ENCODE measurements at regions not wholly inside any gene's neighbourhood (a gene's known extent, or its start where the extent isn't known, plus 50 kb on each side); places are given as distances from the start of the nearest gene placed in this dataset.

DNA sequence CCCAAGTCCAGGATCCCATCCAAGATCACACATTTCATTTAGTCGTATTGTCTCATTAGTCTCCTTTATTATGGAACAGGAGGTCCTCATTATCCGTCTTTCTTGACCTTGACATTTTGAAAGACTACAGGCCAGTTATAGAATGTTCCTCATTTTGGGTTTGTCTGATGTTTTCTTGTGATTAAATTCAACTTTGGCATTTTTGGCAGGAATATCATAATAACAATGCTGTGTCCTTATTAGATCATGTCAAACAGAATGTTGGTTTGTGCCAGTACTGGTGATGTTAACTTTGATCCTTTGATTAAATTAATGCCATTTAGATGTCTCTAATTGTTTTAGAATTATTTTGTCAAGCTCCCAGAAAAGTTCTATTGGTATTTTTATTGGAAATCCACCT lies 106.5 kb upstream of the FRY start:
- Histone ChIP-seq H3K4me3 (replicated peaks in 1 of 3) (no peak overlapping the region), H3K36me3 (no peaks in the 10 kb centered on the region), H3K4me1 (peaks cover 7 to 13% of the 10 kb centered on the region in 2 donors), H3K27ac (no peak overlapping the region), H3K9me3 (no peaks in the 10 kb centered on the region), H3K27me3 (no peaks in the 10 kb centered on the region)
- DNase-seq: no peak
- intact Hi-C loops (cut with DNase I): no loop called here
- TF ChIP-seq, protein P1, sequence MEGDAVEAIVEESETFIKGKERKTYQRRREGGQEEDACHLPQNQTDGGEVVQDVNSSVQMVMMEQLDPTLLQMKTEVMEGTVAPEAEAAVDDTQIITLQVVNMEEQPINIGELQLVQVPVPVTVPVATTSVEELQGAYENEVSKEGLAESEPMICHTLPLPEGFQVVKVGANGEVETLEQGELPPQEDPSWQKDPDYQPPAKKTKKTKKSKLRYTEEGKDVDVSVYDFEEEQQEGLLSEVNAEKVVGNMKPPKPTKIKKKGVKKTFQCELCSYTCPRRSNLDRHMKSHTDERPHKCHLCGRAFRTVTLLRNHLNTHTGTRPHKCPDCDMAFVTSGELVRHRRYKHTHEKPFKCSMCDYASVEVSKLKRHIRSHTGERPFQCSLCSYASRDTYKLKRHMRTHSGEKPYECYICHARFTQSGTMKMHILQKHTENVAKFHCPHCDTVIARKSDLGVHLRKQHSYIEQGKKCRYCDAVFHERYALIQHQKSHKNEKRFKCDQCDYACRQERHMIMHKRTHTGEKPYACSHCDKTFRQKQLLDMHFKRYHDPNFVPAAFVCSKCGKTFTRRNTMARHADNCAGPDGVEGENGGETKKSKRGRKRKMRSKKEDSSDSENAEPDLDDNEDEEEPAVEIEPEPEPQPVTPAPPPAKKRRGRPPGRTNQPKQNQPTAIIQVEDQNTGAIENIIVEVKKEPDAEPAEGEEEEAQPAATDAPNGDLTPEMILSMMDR (IDR thresholded peaks at IDR 0.05): no peak
- no peak for TF ChIP-seq POLR2A (IDR thresholded peaks at IDR 0.05)
- WGBS, 2 donors: 81 to 83% methylated on average over 2 of the region's 2 CpGs

DNA sequence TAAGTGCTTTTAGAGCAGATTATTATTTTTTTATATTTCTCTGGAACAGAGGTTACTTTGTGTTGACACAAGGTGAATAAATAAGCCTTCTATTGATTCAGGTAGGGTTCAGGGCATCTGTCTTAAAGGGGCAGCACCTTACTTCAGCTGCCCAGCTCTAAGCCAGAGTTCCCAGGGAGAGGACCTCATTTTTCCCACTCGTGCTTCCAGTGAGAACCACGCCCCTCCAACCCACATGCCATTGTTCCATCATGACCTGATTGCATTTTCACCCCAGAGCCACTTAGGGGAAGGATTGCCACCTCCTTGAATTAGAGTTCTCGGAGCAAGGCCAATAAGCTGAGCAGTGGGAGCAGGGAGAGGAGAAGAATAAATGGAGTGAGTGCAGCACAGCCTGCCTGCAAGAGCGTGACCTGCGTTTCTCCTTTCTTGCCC lies 104.3 kb upstream of the FRY start:
- Histone ChIP-seq H3K36me3 (no peaks in the 10 kb centered on the region), H3K9me3 (no peaks in the 10 kb centered on the region), H3K27me3 (no peaks in the 10 kb centered on the region), H3K4me1 (peaks cover 7 to 13% of the 10 kb centered on the region in 2 donors), H3K4me3 (replicated peaks in 1 of 3) (no peak overlapping the region), H3K27ac (no peak overlapping the region)
- TF ChIP-seq POLR2A (IDR thresholded peaks at IDR 0.05): no peak
- TF ChIP-seq, protein P1 (IDR thresholded peaks at IDR 0.05): no peak
- WGBS, 2 donors: 50 to 57% methylated on average over 5 of the region's 5 CpGs
- intact Hi-C loops (cut with DNase I): no loop called here
- peak; percentile 10 to 13 for DNase-seq

DNA sequence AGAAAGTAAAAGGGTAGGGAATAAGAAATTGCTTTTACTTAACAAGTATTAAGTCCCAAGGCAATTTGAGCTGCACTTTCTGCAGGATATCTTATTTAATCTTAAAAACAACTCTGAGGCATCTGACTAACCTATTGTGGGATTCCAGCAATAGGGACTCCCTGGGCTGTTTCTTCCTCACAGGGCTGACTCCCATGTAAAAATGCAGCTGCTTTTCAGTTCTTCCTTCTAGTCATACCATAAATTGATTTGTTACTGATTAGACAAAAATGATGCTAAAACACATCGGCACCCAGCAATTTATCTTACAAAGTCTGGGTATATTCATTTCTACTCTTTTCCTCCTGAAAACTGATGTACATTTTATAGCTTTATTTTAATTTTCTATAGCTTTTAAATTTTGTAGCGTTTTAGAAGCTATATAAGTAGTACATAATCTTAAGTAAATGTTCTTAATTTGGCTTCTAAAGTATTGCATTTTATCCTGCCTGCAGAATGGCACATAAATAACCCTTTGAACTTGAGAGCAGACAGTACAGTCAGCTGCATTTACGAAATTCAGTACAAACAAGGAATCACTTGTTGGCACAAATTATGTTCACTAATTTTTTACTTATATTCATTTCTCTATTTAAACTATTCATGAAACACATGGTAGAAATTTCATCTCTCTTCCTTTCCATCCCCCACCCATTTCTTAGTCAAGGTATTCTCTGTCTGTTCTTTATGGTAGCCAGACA lies 102.4 kb upstream of the FRY start:
- intact Hi-C loops (cut with DNase I): no loop called here
- H3K9me3 ChIP-seq: no peaks in the 10 kb centered on the region
- H3K36me3 ChIP-seq: no peaks in the 10 kb centered on the region
- peaks cover 7 to 13% of the 10 kb centered on the region in 2 donors for H3K4me1 ChIP-seq
- no peak for TF ChIP-seq POLR2A (IDR thresholded peaks at IDR 0.05)
- TF ChIP-seq, protein P1 (IDR thresholded peaks at IDR 0.05): no peak
- 87 to 95% methylated on average over 3 of the region's 3 CpGs for WGBS, 2 donors
- H3K27ac ChIP-seq: no peak overlapping the region
- DNase-seq: no peak
- no peaks in the 10 kb centered on the region for H3K27me3 ChIP-seq
- H3K4me3 ChIP-seq (replicated peaks in 1 of 3): no peak overlapping the region

DNA sequence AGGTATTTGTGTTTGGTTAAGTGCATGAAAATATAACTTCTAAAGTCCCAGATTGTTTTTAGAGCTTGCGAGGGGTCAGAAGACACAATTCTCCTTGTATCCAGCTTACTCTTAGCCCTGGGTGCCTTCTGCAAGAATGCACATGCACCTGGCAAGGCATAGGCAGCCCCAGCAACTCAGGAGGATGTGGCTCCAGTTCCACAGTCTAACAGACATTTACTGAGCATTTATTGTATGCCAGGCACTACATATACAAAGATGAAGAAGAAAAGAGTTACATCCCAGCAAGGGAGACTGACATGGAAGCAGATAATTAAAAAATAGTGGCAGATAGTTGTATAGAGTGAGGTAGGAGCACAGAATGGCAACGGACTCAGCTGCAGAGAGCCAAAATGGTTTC lies 101.1 kb upstream of the FRY start:
- Histone ChIP-seq H3K27me3 (no peaks in the 10 kb centered on the region), H3K36me3 (no peaks in the 10 kb centered on the region), H3K27ac (no peak overlapping the region), H3K9me3 (no peaks in the 10 kb centered on the region), H3K4me1 (peaks cover 7 to 13% of the 10 kb centered on the region in 2 donors), H3K4me3 (replicated peaks in 1 of 3) (no peak overlapping the region)
- TF ChIP-seq, protein P1 (IDR thresholded peaks at IDR 0.05): no peak
- WGBS, 2 donors: 80 to 84% methylated on average over 2 of the region's 2 CpGs
- intact Hi-C loops (cut with DNase I): no loop called here
- no peak for DNase-seq

DNA sequence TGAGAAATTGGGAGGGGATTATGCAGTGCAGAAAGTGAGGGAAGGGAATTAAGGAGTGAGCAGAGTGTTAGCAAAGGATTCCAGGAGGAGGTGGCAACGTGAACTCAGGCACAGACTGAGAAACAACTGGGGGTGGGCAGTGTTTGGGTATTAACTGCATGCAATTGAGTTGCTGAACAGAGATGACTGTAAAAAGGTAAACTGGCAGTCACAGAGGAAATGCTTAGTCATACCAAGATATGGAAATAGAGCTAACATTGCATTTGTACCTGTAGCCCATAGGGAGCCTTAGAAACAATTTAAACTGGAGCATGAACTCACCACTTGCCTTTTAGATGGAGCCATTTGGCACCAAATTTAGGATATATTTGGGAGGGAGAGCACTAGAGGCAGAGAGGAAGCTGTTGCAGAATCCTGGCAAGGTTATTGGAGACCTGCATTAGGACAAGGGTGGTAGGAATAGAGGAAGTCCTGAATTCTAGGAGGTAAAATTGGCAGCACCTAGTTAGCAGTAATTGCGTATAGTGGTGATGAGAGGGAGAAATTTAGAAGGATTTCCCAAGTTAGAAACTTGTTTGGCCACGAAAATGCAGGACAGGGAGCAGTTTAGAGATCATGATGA lies 100.6 kb upstream of the FRY start:
- no peak for TF ChIP-seq POLR2A (IDR thresholded peaks at IDR 0.05)
- TF ChIP-seq, protein P1 (IDR thresholded peaks at IDR 0.05): no peak
- peaks cover 7 to 13% of the 10 kb centered on the region in 2 donors for H3K4me1 ChIP-seq
- intact Hi-C loops (cut with DNase I): no loop called here
- DNase-seq: no peak
- WGBS, 2 donors: 80 to 81% methylated on average over 3 of the region's 3 CpGs
- H3K4me3 ChIP-seq (replicated peaks in 1 of 3): no peak overlapping the region
- H3K9me3 ChIP-seq: no peaks in the 10 kb centered on the region
- H3K27ac ChIP-seq: no peak overlapping the region
- no peaks in the 10 kb centered on the region for H3K36me3 ChIP-seq
- H3K27me3 ChIP-seq: no peaks in the 10 kb centered on the region
